ENCODE measurements at regions not wholly inside any gene's neighbourhood (a gene's known extent, or its start where the extent isn't known, plus 50 kb on each side); places are given as distances from the start of the nearest gene placed in this dataset.

- no TSS peak for BruUV-seq (replicated peaks)
- CTCF ChIA-PET: no interaction called here
- no peaks in the 10 kb centered on the region for H3K36me3 ChIP-seq (ENCODE audit: low read depth)
- no peaks in the 10 kb centered on the region for H3F3A ChIP-seq (ENCODE audit: insufficient read depth, low read depth)
- H3K27me3 ChIP-seq (ENCODE audit: insufficient read depth, low read depth): no peaks in the 10 kb centered on the region
- no peak overlapping the region for H3K4me3 ChIP-seq
- H3K4me1 ChIP-seq (replicated peaks; ENCODE audit: insufficient read depth): no peaks in the 10 kb centered on the region
- no peak overlapping the region for H3K27ac ChIP-seq
- no peaks in the 10 kb centered on the region for H3K9me3 ChIP-seq (ENCODE audit: insufficient read depth, low read depth)
- H4K20me1 ChIP-seq (ENCODE audit: insufficient read depth): no peaks in the 10 kb centered on the region
- POLR2A ChIA-PET (ENCODE audit: unreplicated experiment): no interaction called here
- H3K9me2 ChIP-seq (ENCODE audit: insufficient read depth): no peaks in the 10 kb centered on the region
- no peak for TF ChIP-seq EZH2 (IDR thresholded peaks at IDR 0.05; ENCODE audit: low read depth)
- no peak for TF ChIP-seq CTCF (conservative IDR thresholded peaks at IDR 0.05)
- no peaks in the 10 kb centered on the region for H3K79me2 ChIP-seq (ENCODE audit: low read depth)
- intact Hi-C loops (cut with micrococcal nuclease; ENCODE audit: unreplicated experiment): no loop called here
- H3K4me2 ChIP-seq: no peak overlapping the region
- DNase-seq: no peak
- H2AFZ ChIP-seq: no peak overlapping the region
These were observed 367.6 kb upstream of the DDI1 start for GRCh38 chr11:103668859-103669258.

DNA sequence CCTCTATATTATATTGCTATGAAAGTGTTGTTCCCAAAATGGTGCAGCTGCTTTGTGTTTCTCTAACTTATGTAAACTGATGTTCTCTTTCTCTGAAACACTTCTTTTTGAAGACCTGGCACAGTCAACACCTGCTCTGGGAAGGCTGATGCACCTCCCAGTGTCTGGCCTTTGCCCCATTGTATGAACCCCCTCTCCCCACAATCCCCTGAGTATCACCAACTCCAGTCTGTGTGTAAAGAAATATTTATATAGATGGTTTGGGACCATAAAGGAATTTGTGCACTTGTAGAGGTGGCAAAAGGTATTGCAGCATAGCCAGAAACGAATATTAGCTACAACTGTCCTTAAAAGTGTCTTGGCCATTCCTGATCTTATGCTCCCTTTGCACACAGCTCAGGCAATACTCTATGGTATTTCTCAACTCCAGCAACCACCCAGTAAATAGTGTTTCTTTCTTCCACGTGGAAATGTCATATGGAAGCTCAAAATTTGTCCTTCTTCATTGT, 365.2 kb upstream of the DDI1 start:
- CTCF ChIA-PET: no interaction called here
- no peaks in the 10 kb centered on the region for H4K20me1 ChIP-seq (ENCODE audit: insufficient read depth)
- no peaks in the 10 kb centered on the region for H3K27me3 ChIP-seq (ENCODE audit: insufficient read depth, low read depth)
- TF ChIP-seq EZH2 (IDR thresholded peaks at IDR 0.05; ENCODE audit: low read depth) (no peak), CTCF (conservative IDR thresholded peaks at IDR 0.05) (no peak)
- H3K4me2 ChIP-seq: no peak overlapping the region
- H3K79me2 ChIP-seq (ENCODE audit: low read depth): no peaks in the 10 kb centered on the region
- BruUV-seq (replicated peaks): no TSS peak
- H3K4me3 ChIP-seq: no peak overlapping the region
- H2AFZ ChIP-seq: 0 out of 2 replicates have a peak overlapping the region, but pooled peaks have one; percentile 10
- no peak overlapping the region for H3K27ac ChIP-seq
- POLR2A ChIA-PET (ENCODE audit: unreplicated experiment): no interaction called here
- H3K4me1 ChIP-seq (replicated peaks; ENCODE audit: insufficient read depth): no peaks in the 10 kb centered on the region
- DNase-seq: no peak
- H3K36me3 ChIP-seq (ENCODE audit: low read depth): no peaks in the 10 kb centered on the region
- no peaks in the 10 kb centered on the region; the same call in 1 of the 2 replicates for H3K9me3 ChIP-seq (ENCODE audit: insufficient read depth, low read depth)
- H3K9me2 ChIP-seq (ENCODE audit: insufficient read depth): no peaks in the 10 kb centered on the region
- intact Hi-C loops (cut with micrococcal nuclease; ENCODE audit: unreplicated experiment): no loop called here
- H3F3A ChIP-seq (ENCODE audit: insufficient read depth, low read depth): no peaks in the 10 kb centered on the region

DNA sequence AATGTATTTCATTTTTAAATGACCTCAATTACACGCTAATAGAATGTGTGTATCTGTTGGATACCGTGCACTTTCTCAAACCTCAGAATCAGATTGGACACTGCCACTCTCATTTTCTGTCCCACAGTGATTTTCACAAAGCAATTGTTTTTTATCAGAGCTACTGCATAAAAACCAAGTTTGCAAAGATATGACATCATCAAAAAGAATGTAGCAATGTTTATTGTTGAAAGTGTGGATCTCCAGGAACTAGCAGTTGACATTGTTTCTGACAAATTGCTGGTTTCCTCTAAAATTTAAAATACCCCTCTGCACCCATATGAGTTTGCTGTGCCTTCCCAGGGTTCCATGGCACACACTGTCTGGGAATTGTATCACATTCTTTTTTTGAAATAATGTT, 362.7 kb upstream of the DDI1 start:
- no peaks in the 10 kb centered on the region for H3K9me2 ChIP-seq (ENCODE audit: insufficient read depth)
- POLR2A ChIA-PET (ENCODE audit: unreplicated experiment): no interaction called here
- no peak for DNase-seq
- CTCF ChIA-PET: no interaction called here
- H4K20me1 ChIP-seq (ENCODE audit: insufficient read depth): no peaks in the 10 kb centered on the region
- no peaks in the 10 kb centered on the region for H3F3A ChIP-seq (ENCODE audit: insufficient read depth, low read depth)
- no TSS peak for BruUV-seq (replicated peaks)
- H3K4me3 ChIP-seq: no peak overlapping the region
- intact Hi-C loops (cut with micrococcal nuclease; ENCODE audit: unreplicated experiment): no loop called here
- H3K79me2 ChIP-seq (ENCODE audit: low read depth): no peaks in the 10 kb centered on the region
- no peak overlapping the region for H3K27ac ChIP-seq
- H3K36me3 ChIP-seq (ENCODE audit: low read depth): no peaks in the 10 kb centered on the region
- TF ChIP-seq EZH2 (IDR thresholded peaks at IDR 0.05; ENCODE audit: low read depth) (no peak), CTCF (conservative IDR thresholded peaks at IDR 0.05) (no peak)
- H3K4me1 ChIP-seq (replicated peaks; ENCODE audit: insufficient read depth): no peaks in the 10 kb centered on the region
- no peak overlapping the region for H3K4me2 ChIP-seq
- H3K27me3 ChIP-seq (ENCODE audit: insufficient read depth, low read depth): no peaks in the 10 kb centered on the region
- H2AFZ ChIP-seq: no peak overlapping the region
- H3K9me3 ChIP-seq (ENCODE audit: insufficient read depth, low read depth): peaks cover 9% of the 10 kb centered on the region

Data from PC-9 (cell line).